ENCODE measurements at regions not wholly inside any gene's neighbourhood (a gene's known extent, or its start where the extent isn't known, plus 50 kb on each side); places are given as distances from the start of the nearest gene placed in this dataset.

DNA sequence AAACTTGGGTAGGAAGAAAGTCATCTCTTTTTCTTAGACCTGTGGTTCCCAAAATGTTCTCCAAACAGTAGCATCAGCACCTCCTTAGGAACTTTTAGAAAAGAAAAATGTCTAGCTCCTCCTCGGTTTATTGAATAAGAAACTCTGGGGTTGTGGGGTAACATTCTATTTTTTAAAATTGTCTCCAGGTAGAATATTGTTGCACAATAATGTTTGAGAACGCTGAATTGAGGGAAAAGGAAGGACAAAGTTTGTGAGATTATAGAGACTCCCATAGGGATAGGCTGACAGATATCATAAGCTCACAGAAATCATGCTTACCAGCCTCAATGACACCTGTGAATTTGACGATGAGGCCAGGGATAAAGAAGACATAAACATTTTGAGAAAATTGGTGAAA, 1199.0 kb upstream of the CDH6 start (continued):
- TF ChIP-seq, protein P1, sequence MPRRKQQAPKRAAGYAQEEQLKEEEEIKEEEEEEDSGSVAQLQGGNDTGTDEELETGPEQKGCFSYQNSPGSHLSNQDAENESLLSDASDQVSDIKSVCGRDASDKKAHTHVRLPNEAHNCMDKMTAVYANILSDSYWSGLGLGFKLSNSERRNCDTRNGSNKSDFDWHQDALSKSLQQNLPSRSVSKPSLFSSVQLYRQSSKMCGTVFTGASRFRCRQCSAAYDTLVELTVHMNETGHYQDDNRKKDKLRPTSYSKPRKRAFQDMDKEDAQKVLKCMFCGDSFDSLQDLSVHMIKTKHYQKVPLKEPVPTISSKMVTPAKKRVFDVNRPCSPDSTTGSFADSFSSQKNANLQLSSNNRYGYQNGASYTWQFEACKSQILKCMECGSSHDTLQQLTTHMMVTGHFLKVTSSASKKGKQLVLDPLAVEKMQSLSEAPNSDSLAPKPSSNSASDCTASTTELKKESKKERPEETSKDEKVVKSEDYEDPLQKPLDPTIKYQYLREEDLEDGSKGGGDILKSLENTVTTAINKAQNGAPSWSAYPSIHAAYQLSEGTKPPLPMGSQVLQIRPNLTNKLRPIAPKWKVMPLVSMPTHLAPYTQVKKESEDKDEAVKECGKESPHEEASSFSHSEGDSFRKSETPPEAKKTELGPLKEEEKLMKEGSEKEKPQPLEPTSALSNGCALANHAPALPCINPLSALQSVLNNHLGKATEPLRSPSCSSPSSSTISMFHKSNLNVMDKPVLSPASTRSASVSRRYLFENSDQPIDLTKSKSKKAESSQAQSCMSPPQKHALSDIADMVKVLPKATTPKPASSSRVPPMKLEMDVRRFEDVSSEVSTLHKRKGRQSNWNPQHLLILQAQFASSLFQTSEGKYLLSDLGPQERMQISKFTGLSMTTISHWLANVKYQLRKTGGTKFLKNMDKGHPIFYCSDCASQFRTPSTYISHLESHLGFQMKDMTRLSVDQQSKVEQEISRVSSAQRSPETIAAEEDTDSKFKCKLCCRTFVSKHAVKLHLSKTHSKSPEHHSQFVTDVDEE (CRISPR knock-in tag; IDR thresholded peaks at IDR 0.05): no peak
- no peak for TF ChIP-seq CSDC2 (CRISPR knock-in tag; IDR thresholded peaks at IDR 0.05)
- TF ChIP-seq ZNF565 (CRISPR knock-in tag; conservative IDR thresholded peaks at IDR 0.05; ENCODE audit: low read depth): no peak
- no peak for TF ChIP-seq ARNTL (CRISPR knock-in tag; IDR thresholded peaks at IDR 0.05; ENCODE audit: borderline replicate concordance, low read depth)

DNA sequence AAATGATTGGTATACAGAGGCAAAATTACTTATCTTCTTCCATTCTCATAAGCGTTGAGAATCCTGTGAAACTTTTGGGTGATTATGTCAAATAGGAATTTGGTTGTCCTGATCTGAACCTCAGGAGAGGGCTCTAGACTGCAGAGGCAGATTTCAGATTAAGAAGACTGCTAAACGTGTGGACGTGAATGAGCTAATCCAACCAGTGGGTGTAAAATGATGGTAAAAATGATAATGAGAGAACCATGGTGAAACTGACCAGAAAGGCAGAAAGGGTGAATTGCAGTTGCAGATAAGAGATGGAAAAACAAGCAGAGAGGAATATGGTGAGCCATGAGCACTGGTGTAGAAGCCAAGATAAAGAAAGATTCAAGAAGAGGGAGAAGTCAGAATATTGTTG, 1200.2 kb upstream of the CDH6 start:
- TF ChIP-seq TOX (CRISPR knock-in tag; IDR thresholded peaks at IDR 0.05; ENCODE audit: borderline replicate concordance): no peak
- TF ChIP-seq ZFP3 (CRISPR knock-in tag; IDR thresholded peaks at IDR 0.05): no peak
- TF ChIP-seq, protein P2, sequence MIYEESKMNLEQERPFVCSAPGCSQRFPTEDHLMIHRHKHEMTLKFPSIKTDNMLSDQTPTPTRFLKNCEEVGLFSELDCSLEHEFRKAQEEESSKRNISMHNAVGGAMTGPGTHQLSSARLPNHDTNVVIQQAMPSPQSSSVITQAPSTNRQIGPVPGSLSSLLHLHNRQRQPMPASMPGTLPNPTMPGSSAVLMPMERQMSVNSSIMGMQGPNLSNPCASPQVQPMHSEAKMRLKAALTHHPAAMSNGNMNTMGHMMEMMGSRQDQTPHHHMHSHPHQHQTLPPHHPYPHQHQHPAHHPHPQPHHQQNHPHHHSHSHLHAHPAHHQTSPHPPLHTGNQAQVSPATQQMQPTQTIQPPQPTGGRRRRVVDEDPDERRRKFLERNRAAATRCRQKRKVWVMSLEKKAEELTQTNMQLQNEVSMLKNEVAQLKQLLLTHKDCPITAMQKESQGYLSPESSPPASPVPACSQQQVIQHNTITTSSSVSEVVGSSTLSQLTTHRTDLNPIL (CRISPR knock-in tag; IDR thresholded peaks at IDR 0.05; ENCODE audit: low read depth): no peak
- TF ChIP-seq ZFP30 (CRISPR knock-in tag; IDR thresholded peaks at IDR 0.05): no peak
- TF ChIP-seq ZNF565 (CRISPR knock-in tag; conservative IDR thresholded peaks at IDR 0.05; ENCODE audit: low read depth): no peak
- TF ChIP-seq ZNF8 (CRISPR knock-in tag; IDR thresholded peaks at IDR 0.05): no peak
- no peak for TF ChIP-seq ZC3H10 (CRISPR knock-in tag; IDR thresholded peaks at IDR 0.05)
- no peak for TF ChIP-seq ZNF70 (CRISPR knock-in tag; IDR thresholded peaks at IDR 0.05)
- TF ChIP-seq OSR1 (CRISPR knock-in tag; IDR thresholded peaks at IDR 0.05): no peak
- no peak for TF ChIP-seq RARB (CRISPR knock-in tag; IDR thresholded peaks at IDR 0.05)
- TF ChIP-seq, protein P1 (CRISPR knock-in tag; IDR thresholded peaks at IDR 0.05): no peak
- TF ChIP-seq, protein P3, sequence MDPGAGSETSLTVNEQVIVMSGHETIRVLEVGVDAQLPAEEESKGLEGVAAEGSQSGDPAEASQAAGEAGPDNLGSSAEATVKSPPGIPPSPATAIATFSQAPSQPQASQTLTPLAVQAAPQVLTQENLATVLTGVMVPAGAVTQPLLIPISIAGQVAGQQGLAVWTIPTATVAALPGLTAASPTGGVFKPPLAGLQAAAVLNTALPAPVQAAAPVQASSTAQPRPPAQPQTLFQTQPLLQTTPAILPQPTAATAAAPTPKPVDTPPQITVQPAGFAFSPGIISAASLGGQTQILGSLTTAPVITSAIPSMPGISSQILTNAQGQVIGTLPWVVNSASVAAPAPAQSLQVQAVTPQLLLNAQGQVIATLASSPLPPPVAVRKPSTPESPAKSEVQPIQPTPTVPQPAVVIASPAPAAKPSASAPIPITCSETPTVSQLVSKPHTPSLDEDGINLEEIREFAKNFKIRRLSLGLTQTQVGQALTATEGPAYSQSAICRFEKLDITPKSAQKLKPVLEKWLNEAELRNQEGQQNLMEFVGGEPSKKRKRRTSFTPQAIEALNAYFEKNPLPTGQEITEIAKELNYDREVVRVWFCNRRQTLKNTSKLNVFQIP (CRISPR knock-in tag; IDR thresholded peaks at IDR 0.05; ENCODE audit: borderline replicate concordance, low read depth): no peak
- no peak for TF ChIP-seq ESRRG (CRISPR knock-in tag; IDR thresholded peaks at IDR 0.05)
- TF ChIP-seq, protein P4, sequence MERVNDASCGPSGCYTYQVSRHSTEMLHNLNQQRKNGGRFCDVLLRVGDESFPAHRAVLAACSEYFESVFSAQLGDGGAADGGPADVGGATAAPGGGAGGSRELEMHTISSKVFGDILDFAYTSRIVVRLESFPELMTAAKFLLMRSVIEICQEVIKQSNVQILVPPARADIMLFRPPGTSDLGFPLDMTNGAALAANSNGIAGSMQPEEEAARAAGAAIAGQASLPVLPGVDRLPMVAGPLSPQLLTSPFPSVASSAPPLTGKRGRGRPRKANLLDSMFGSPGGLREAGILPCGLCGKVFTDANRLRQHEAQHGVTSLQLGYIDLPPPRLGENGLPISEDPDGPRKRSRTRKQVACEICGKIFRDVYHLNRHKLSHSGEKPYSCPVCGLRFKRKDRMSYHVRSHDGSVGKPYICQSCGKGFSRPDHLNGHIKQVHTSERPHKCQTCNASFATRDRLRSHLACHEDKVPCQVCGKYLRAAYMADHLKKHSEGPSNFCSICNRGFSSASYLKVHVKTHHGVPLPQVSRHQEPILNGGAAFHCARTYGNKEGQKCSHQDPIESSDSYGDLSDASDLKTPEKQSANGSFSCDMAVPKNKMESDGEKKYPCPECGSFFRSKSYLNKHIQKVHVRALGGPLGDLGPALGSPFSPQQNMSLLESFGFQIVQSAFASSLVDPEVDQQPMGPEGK (CRISPR knock-in tag; IDR thresholded peaks at IDR 0.05; ENCODE audit: borderline replicate concordance): no peak
- no peak for TF ChIP-seq SNAI2 (CRISPR knock-in tag; IDR thresholded peaks at IDR 0.05)
- TF ChIP-seq ISL1 (CRISPR knock-in tag; IDR thresholded peaks at IDR 0.05): no peak
- no peak for TF ChIP-seq ARNTL (CRISPR knock-in tag; IDR thresholded peaks at IDR 0.05; ENCODE audit: borderline replicate concordance, low read depth)
- TF ChIP-seq, protein P5, sequence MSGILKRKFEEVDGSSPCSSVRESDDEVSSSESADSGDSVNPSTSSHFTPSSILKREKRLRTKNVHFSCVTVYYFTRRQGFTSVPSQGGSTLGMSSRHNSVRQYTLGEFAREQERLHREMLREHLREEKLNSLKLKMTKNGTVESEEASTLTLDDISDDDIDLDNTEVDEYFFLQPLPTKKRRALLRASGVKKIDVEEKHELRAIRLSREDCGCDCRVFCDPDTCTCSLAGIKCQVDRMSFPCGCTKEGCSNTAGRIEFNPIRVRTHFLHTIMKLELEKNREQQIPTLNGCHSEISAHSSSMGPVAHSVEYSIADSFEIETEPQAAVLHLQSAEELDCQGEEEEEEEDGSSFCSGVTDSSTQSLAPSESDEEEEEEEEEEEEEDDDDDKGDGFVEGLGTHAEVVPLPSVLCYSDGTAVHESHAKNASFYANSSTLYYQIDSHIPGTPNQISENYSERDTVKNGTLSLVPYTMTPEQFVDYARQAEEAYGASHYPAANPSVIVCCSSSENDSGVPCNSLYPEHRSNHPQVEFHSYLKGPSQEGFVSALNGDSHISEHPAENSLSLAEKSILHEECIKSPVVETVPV (CRISPR knock-in tag; IDR thresholded peaks at IDR 0.05): no peak
- ATAC-seq: no peak

All from SK-N-SH treated with all-trans-retinoic acid at 6 μM for 48 hours (cell line).